Dermis microvascular lymphatic vessel endothelial cell (primary cell): ENCODE measurements at regions not wholly inside any gene's neighbourhood (a gene's known extent, or its start where the extent isn't known, plus 50 kb on each side); places are given as distances from the start of the nearest gene placed in this dataset.
A peak's percentile ranks its signal among the peaks of the same experiment; 100 is the strongest.
"Not testable (repeated sequence)": the region's sequence is repeated elsewhere in the genome, so short reads cannot be mapped to it uniquely, and the experiment has no call there.

Experiments
- DNase-seq, 2 donors: peaks; one replicate each; pipeline versions ENCODE4 v3.0.0 to v3.0.0-alpha.2; 2010; ENCODE audit warnings: low read depth in 2 of 2

GRCh38 chr21:14903172-14903865 is 161.5 kb downstream of the NRIP1 start:
- DNase-seq, result no peak

- no peak for DNase-seq
Observed at GRCh38 chr21:14901482-14901958, 163.3 kb downstream of the NRIP1 start.

- no peak for DNase-seq
Observed at GRCh38 chr21:14900611-14901010, 164.2 kb downstream of the NRIP1 start.

- DNase-seq, result no peak
Observed at GRCh38 chr21:14900058-14900457, 164.7 kb downstream of the NRIP1 start.

GRCh38 chr21:14895792-14896191 is 169.0 kb downstream of the NRIP1 start:
- no peak for DNase-seq

GRCh38 chr21:14890141-14890540 is 174.7 kb downstream of the NRIP1 start:
- DNase-seq, result no peak

- DNase-seq, result peak in 1 of 2 donors; percentile 12
Observed at GRCh38 chr21:14889080-14889810, 175.6 kb downstream of the NRIP1 start.

GRCh38 chr21:14888202-14888601 is 176.6 kb downstream of the NRIP1 start:
- DNase-seq, result no peak

GRCh38 chr21:14886001-14886400 is 178.8 kb downstream of the NRIP1 start:
- no peak for DNase-seq

- DNase-seq, result no peak
Observed at GRCh38 chr21:14883351-14883750, 181.4 kb downstream of the NRIP1 start.

GRCh38 chr21:14882545-14882944 is 182.3 kb downstream of the NRIP1 start:
- DNase-seq, result not testable (repeated sequence)

- no peak for DNase-seq
Observed at GRCh38 chr21:14881863-14882499, 182.8 kb downstream of the NRIP1 start.

- peak in 1 of 2 donors; percentile 3 for DNase-seq
Observed at GRCh38 chr21:14880922-14881321, 183.9 kb downstream of the NRIP1 start.

- DNase-seq, result peak; percentile 56 to 70
Observed at GRCh38 chr21:14879458-14879857, 185.3 kb downstream of the NRIP1 start.

- no peak for DNase-seq
Observed at GRCh38 chr21:14878971-14879370, 185.8 kb downstream of the NRIP1 start.

GRCh38 chr21:14877581-14878228 is 187.1 kb downstream of the NRIP1 start:
- DNase-seq, result peak in 1 of 2 donors; percentile 49

- no peak for DNase-seq
Observed at GRCh38 chr21:14876524-14876840, 188.3 kb downstream of the NRIP1 start.

- peak; percentile 23 to 86 for DNase-seq
Observed at GRCh38 chr21:14875704-14876523, 188.9 kb downstream of the NRIP1 start.

GRCh38 chr21:14875186-14875585 is 189.6 kb downstream of the NRIP1 start:
- DNase-seq, result no peak

GRCh38 chr21:14874379-14874778 is 190.4 kb downstream of the NRIP1 start:
- DNase-seq, result no peak

GRCh38 chr21:14871861-14872260 is 192.9 kb downstream of the NRIP1 start:
- no peak for DNase-seq
